ENCODE measurements at regions not wholly inside any gene's neighbourhood (a gene's known extent, or its start where the extent isn't known, plus 50 kb on each side); places are given as distances from the start of the nearest gene placed in this dataset.

- no peak for DNase-seq (ENCODE audit: low spot score)
Measured at GRCh38 chrX:79300856-79301255, 66.3 kb downstream of the ITM2A start.

GRCh38 chrX:79290596-79290995 is 76.5 kb downstream of the ITM2A start:
- no peak for DNase-seq (ENCODE audit: low spot score)

DNA sequence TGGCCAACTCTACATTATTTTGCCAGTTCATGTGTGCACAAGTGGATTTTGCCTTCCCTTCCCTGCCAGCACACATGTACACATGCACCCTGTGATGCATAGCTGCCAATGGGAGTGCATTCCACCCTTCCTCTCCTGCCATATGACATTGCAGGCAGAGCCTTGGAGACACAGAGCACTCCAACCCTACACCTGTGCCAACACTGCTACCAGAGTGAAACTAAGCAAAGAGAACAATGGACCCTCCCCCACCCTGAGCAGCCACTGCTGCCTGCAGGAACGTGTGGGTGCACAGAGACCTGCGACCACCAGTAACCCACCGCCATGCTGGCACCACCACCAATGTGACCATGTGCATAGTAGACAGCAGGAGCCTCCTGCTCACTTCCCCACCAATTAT is 78.4 kb downstream of the ITM2A start:
- no peak for DNase-seq (ENCODE audit: low spot score)

- DNase-seq (ENCODE audit: low spot score): no peak
Measured at GRCh38 chrX:79287724-79288123, 79.4 kb downstream of the ITM2A start.

GRCh38 chrX:79281775-79282174 is 85.4 kb downstream of the ITM2A start:
- DNase-seq (ENCODE audit: low spot score): no peak

- DNase-seq (ENCODE audit: low spot score): peak; percentile 8
Measured at GRCh38 chrX:79270401-79270800, 96.7 kb downstream of the ITM2A start.

DNA sequence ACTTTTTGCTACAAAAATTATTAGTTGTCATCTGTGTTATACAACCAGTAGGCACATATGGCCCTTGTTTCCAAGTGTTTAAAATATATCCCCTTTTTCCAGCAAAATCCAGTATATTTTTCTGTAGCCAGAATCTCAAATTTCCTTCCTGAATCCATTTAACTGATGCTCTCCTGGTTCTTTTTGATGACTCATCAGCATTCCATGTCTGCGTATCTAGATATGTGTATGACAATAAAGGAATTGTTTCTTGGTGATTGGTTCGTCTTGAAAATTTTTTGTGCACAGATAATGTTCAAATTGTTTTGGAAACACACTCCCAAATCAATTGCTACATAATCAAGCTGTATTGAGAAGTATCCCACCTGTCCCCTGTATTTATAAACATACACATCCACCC is 98.3 kb downstream of the ITM2A start:
- no peak for DNase-seq (ENCODE audit: low spot score)

DNA sequence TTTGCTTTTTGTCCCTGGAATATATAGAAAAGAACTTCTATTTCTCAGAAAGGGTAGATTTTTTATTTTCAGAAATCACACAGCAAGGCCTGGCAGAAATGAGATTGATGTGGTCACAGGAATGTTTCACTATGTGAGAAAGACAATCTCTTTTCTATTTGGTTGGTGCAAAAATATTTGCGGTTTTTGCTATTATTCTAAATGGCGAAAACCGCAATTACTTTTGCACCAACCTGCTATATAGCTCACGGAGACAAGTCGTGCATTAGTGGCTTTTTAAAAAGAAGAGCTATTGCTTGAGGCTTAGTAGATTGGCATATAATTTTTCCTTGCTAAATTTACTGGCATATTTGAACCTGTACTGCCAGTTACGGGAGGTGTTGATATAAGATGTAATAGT is 100.4 kb downstream of the ITM2A start:
- no peak for DNase-seq (ENCODE audit: low spot score)

GRCh38 chrX:79263550-79263949 is 103.6 kb downstream of the ITM2A start:
- DNase-seq (ENCODE audit: low spot score): no peak

GRCh38 chrX:79259073-79259689 is 108.0 kb downstream of the ITM2A start:
- DNase-seq (ENCODE audit: low spot score): peak; percentile 2

DNA sequence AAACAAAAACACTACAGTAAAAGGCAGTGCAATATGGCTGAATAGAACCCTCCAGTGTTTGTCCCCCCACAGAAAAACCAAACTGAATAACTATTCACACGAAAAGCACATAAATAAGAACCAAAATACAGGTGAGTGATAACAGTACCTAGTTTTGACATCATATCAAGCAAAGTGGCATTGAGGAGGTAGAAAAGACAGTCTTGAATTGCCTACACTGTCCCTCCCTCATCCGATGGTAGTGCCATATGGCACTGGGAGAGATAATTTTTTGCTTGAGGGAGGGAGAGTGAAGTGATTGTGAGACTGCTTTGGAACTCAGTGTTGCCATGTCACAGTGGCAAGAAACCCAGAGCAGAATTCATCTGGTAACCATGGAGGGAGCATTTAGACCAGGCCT is 99.2 kb downstream of the GPR174 start:
- DNase-seq (ENCODE audit: low spot score): no peak

DNA sequence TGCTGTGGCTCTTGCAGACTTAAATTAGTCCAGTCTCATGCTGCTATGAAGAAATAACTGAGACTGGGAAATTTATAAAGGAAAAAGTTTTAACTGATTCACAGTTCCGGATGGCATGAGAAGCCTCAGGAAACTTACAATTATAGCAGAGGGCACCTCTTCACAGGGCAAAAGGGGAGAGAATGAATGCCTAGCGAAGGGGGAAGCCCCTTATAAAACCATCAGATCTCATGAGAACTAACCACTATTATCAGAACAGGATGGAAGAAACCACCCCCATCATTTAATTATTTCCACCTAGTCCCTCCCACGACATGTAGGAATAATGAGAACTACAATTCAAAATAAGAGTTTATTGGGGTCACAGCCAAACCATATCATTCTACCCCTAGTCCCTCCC is 91.4 kb downstream of the GPR174 start:
- no peak for DNase-seq (ENCODE audit: low spot score)

DNA sequence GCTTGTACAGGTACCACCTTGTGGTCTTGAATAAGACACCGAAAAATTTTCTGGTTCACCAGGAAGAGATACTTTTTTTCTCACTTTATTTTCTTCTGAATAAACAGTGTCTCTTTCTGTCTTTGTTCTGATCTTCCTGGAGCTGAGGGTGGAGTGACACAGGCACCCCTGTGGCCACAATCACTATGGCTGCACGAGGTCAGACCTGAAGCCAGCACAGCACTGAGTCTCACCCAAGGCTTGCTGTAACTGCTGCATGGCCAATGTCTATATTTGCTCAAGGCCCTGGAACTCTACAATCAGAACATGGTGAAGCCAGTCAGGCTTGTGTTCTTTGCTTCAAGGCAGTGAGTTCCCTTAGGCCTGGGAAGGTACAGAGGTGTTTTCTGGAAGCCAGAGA is 87.2 kb downstream of the GPR174 start:
- DNase-seq (ENCODE audit: low spot score): no peak

All from germinal center (tissue), 1 donor.